ENCODE measurements at regions not wholly inside any gene's neighbourhood (a gene's known extent, or its start where the extent isn't known, plus 50 kb on each side); places are given as distances from the start of the nearest gene placed in this dataset.

DNA sequence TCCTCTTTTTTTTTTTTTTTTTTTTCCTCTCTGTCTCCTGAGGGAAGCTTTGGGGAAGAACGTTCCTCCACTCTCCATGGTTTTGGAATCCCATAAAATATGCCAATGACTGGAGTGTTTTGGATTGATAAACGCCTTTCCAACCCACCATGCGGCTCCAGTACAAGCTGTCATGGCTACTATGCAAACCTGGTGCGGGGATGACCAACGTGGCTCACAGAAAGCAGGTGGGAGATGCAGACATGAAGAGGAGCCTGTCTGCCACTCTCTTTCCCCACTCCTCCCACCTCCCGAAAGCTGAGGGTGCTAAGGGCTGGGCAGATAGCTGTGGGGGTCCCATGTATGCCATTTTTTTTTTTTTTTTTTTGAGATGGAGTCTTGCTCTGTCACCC lies 69.9 kb upstream of the SEC14L1 start:
- no peak overlapping the region for H3K27ac ChIP-seq
- no peak for TF ChIP-seq ZFX (IDR thresholded peaks at IDR 0.05; ENCODE audit: borderline replicate concordance)
- no peak for TF ChIP-seq CTCF (IDR thresholded peaks at IDR 0.05)

- no peak for TF ChIP-seq ZFX (IDR thresholded peaks at IDR 0.05; ENCODE audit: borderline replicate concordance)
- no peak for TF ChIP-seq CTCF (IDR thresholded peaks at IDR 0.05)
- H3K27ac ChIP-seq, result no peak overlapping the region
Observed at GRCh38 chr17:77071925-77072490, 68.8 kb upstream of the SEC14L1 start.

- no peak overlapping the region for H3K27ac ChIP-seq
- TF ChIP-seq CTCF (IDR thresholded peaks at IDR 0.05) (no peak), ZFX (IDR thresholded peaks at IDR 0.05; ENCODE audit: borderline replicate concordance) (no peak)
Observed at GRCh38 chr17:77072670-77073069, 68.1 kb upstream of the SEC14L1 start.

DNA sequence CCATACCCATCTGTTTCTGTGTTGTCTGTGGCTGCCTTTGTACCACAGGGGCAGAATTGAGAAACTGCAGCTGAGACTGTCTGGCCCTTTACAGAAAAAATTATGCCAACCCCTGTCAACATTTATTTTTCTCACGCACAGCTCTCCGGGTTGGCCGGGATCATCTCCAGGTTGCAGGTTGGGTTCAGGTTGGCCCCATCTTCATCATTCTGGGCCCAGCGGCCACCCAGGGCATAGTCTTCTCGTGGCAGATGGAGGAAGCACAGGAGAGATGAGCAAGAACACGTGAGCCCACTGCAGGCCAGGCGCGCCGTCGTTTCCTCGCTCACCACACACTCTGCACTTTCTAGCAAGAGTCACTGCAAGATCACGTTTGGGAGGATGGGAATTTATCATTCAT lies 66.1 kb upstream of the SEC14L1 start:
- TF ChIP-seq CTCF (IDR thresholded peaks at IDR 0.05) (no peak), ZFX (IDR thresholded peaks at IDR 0.05; ENCODE audit: borderline replicate concordance) (no peak)
- H3K27ac ChIP-seq, result no peak overlapping the region

DNA sequence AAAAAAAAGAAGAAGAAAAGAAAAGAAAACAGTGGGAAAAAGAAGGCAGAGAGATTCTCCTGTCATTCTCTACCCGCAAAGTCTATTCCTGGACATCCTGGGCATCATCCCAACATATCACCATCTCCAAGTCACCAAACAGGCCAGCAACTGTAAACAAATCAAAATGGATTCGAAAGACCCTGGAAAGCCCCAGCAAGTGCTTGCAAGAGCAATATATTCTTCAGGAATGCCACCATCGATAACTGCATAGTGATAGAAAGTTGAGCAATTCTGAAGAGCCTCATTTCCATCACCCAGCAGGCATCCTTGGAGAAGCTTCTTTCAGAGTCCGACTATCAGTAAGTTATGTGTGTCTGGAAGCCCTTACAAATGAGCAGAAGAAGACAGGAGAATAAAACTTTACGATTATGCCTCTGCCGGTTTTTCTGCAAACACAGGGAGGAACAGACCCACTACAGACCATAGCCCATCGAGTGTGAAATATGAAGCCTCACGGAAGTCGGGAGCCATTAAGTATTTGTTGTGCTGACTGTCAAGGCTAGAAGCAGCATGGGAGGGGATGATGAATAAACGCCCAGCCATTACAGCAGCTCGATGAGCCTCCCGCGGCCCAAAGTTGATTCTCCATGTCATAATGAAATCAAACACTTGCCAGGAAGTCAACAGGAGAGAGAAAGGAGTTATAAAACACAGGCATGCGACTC lies 64.5 kb upstream of the SEC14L1 start:
- no peak overlapping the region for H3K27ac ChIP-seq
- TF ChIP-seq ZFX (IDR thresholded peaks at IDR 0.05; ENCODE audit: borderline replicate concordance), result no peak
- TF ChIP-seq CTCF (IDR thresholded peaks at IDR 0.05), result no peak

GRCh38 chr17:77083531-77083930 lies 57.2 kb upstream of the SEC14L1 start:
- TF ChIP-seq CTCF (IDR thresholded peaks at IDR 0.05) (no peak), ZFX (IDR thresholded peaks at IDR 0.05; ENCODE audit: borderline replicate concordance) (no peak)
- no peak overlapping the region for H3K27ac ChIP-seq

- no peak overlapping the region for H3K27ac ChIP-seq
- TF ChIP-seq ZFX (IDR thresholded peaks at IDR 0.05; ENCODE audit: borderline replicate concordance) (no peak), CTCF (IDR thresholded peaks at IDR 0.05) (no peak)
Observed at GRCh38 chr17:77085926-77086432, 54.8 kb upstream of the SEC14L1 start.

Data from 22Rv1 (cell line).